Nephron progenitor cell (in vitro differentiated cells): ENCODE measurements at regions not wholly inside any gene's neighbourhood (a gene's known extent, or its start where the extent isn't known, plus 50 kb on each side); places are given as distances from the start of the nearest gene placed in this dataset.

Source experiments
- DNase-seq: peaks from one replicate; pipeline ENCODE4 v3.0.0; 2021
- H3K27ac Mint-ChIP-seq: 2 replicates; pipeline ENCODE4 v1.8.0; 2021; ENCODE audit warnings: mild to moderate bottlenecking, moderate library complexity, mixed read lengths
- H3K27me3 Mint-ChIP-seq: 2 replicates; pipeline ENCODE4 v1.8.0; 2021; ENCODE audit warnings: mild to moderate bottlenecking, low read depth, mixed read lengths; ENCODE audit not compliant: poor library complexity
- H3K36me3 Mint-ChIP-seq: 2 replicates; pipeline ENCODE4 v1.8.0; 2021; ENCODE audit warnings: low read depth, mixed read lengths
- H3K4me1 Mint-ChIP-seq: 2 replicates; pipeline ENCODE4 v1.8.0; 2021; ENCODE audit warnings: mixed read lengths
- H3K4me3 Mint-ChIP-seq: 2 replicates; pipeline ENCODE4 v1.8.0; 2021; ENCODE audit warnings: mild to moderate bottlenecking, moderate library complexity, mixed read lengths
- H3K9me3 Mint-ChIP-seq: 2 replicates; pipeline ENCODE4 v1.8.0; 2021; ENCODE audit warnings: mild to moderate bottlenecking, moderate library complexity, mixed read lengths
- CTCF ChIP-seq: fragments of 200-600 bp; sonication (generic); IDR thresholded peaks from 2 replicates; pipeline ENCODE4 v1.5.0; 2021; ENCODE audit warnings: antibody characterized with exemption

GRCh38 chr2:100664021-100664755 lies 101.4 kb downstream of the PDCL3 start:
- Mint-ChIP-seq H3K27ac (no peak overlapping the region), H3K9me3 (no peaks in the 10 kb centered on the region), H3K4me3 (no peak overlapping the region), H3K27me3 (no peaks in the 10 kb centered on the region), H3K36me3 (no peaks in the 10 kb centered on the region), H3K4me1 (peaks cover 12% of the 10 kb centered on the region)
- TF ChIP-seq CTCF, result no peak
- no peak for DNase-seq

- no peaks in the 10 kb centered on the region for H3K27me3 Mint-ChIP-seq
- no peak for DNase-seq
- H3K4me1 Mint-ChIP-seq, result peaks cover 12% of the 10 kb centered on the region
- no peaks in the 10 kb centered on the region for H3K36me3 Mint-ChIP-seq
- H3K9me3 Mint-ChIP-seq, result no peaks in the 10 kb centered on the region
- TF ChIP-seq CTCF, result no peak
- H3K27ac Mint-ChIP-seq, result no peak overlapping the region
- no peak overlapping the region for H3K4me3 Mint-ChIP-seq
These were observed 101.9 kb downstream of the PDCL3 start for GRCh38 chr2:100664756-100665101.

GRCh38 chr2:100666996-100667395 lies 104.2 kb downstream of the PDCL3 start:
- no peaks in the 10 kb centered on the region for H3K36me3 Mint-ChIP-seq
- no peak overlapping the region for H3K4me3 Mint-ChIP-seq
- H3K9me3 Mint-ChIP-seq, result no peaks in the 10 kb centered on the region
- peaks cover 12% of the 10 kb centered on the region for H3K4me1 Mint-ChIP-seq
- no peak overlapping the region for H3K27ac Mint-ChIP-seq
- DNase-seq, result no peak
- no peaks in the 10 kb centered on the region for H3K27me3 Mint-ChIP-seq
- no peak for TF ChIP-seq CTCF

GRCh38 chr2:100667801-100668200 lies 105.0 kb downstream of the PDCL3 start:
- no peaks in the 10 kb centered on the region for H3K36me3 Mint-ChIP-seq
- no peak overlapping the region for H3K4me3 Mint-ChIP-seq
- TF ChIP-seq CTCF, result no peak
- H3K27me3 Mint-ChIP-seq, result no peaks in the 10 kb centered on the region
- H3K27ac Mint-ChIP-seq, result no peak overlapping the region
- H3K9me3 Mint-ChIP-seq, result no peaks in the 10 kb centered on the region
- no peak for DNase-seq
- H3K4me1 Mint-ChIP-seq, result peaks cover 12% of the 10 kb centered on the region

- Mint-ChIP-seq H3K27ac (no peak overlapping the region), H3K9me3 (no peaks in the 10 kb centered on the region), H3K4me1 (peaks cover 12% of the 10 kb centered on the region), H3K36me3 (no peaks in the 10 kb centered on the region), H3K27me3 (no peaks in the 10 kb centered on the region), H3K4me3 (no peak overlapping the region)
- no peak for DNase-seq
- TF ChIP-seq CTCF, result no peak
These were observed 107.4 kb downstream of the PDCL3 start for GRCh38 chr2:100670232-100670631.

- H3K27me3 Mint-ChIP-seq, result no peaks in the 10 kb centered on the region
- DNase-seq, result no peak
- H3K9me3 Mint-ChIP-seq, result no peaks in the 10 kb centered on the region
- H3K36me3 Mint-ChIP-seq, result no peaks in the 10 kb centered on the region
- H3K4me1 Mint-ChIP-seq, result peaks cover 7% of the 10 kb centered on the region
- TF ChIP-seq CTCF, result no peak
- no peak overlapping the region for H3K27ac Mint-ChIP-seq
- H3K4me3 Mint-ChIP-seq, result no peak overlapping the region
These were observed 110.3 kb downstream of the PDCL3 start for GRCh38 chr2:100673115-100673514.
